Right cardiac atrium (tissue), 5 donors: ENCODE measurements at regions not wholly inside any gene's neighbourhood (a gene's known extent, or its start where the extent isn't known, plus 50 kb on each side); places are given as distances from the start of the nearest gene placed in this dataset.
A peak's percentile ranks its signal among the peaks of the same experiment; 100 is the strongest.

ENCODE experiments used
- ATAC-seq, 2 donors: fragments of 200-7000 bp; cut with Tn5 transposase; one replicate each; pipeline versions ENCODE4 v1.8.0 to v1.9.1; 2020; ENCODE audit warnings: moderate library complexity in 2 of 2, mild to moderate bottlenecking in 1 of 2
- DNase-seq, 3 donors: peaks; one replicate each; pipeline ENCODE4 v3.0.0-alpha.2; 2020
- H3K27ac ChIP-seq: one replicate; pipeline ENCODE4 v1.5.1; 2013; ENCODE audit warnings: mild to moderate bottlenecking, low read length, control low read depth, moderate library complexity
- H3K27me3 ChIP-seq: one replicate; pipeline ENCODE4 v1.6.1; 2013; ENCODE audit not compliant: control insufficient read depth, insufficient read depth
- H3K4me1 ChIP-seq: one replicate; pipeline ENCODE4 v1.6.1; 2013; ENCODE audit warnings: low read length; ENCODE audit not compliant: control insufficient read depth, insufficient read depth
- H3K4me3 ChIP-seq: one replicate; pipeline ENCODE4 v1.5.1; 2013; ENCODE audit warnings: low read length, control low read depth
- H3K9me3 ChIP-seq: one replicate; pipeline ENCODE4 v1.6.1; 2013; ENCODE audit warnings: low read length; ENCODE audit not compliant: control insufficient read depth
- WGBS: extraction: QIAGEN DNeasy Blood & Tissue Kit; methylation state at CpG from one replicate; pipeline ENCODE4 v1.1.7; 2013; 5-methylcytosine and 5-hydroxymethylcytosine counted together
- intact Hi-C, 4 donors: fragments of 100-400 bp; cut with DNase I; formaldehyde crosslinking; loops; one replicate each; pipeline versions ENCODE4 v1.11.0 to v1.14.0; 2022 to 2023
- donor health status: healthy with polysubstance abuse.
- donor health status: DM: no; HTN: yes; CAD: no.
- donor health status: DM: no; HTN: no; CAD: no.
- donor health status: DM: no; HTN: yes; CAD: no; lungs with severe emphysema.
- donor health status: DM: yes; HTN: yes; CAD: no.

DNA sequence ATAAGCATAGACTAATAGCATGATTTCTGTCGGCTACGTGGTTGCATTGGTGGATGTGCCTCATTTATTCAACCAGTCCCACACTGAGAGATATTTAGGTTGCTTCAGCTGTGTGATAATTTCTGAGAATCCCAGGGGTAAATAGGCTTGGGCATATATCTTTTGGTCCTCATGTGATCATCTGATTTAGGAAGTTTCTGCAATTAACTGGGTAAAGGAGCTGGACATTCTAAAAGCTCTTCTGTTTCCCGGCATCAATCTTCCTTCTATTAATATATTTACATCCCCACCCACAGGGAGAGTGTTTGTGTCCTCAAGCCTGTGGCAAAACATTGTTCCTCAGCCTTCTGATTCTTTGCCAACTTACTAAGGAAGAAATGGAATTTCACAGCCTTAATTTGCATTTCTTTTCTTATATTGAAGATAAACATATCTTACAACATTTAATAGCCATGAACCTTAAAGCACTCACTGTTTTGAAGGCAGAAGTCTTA, 431.6 kb downstream of the RFC3 start:
- Histone ChIP-seq H3K27ac (no peak overlapping the region), H3K27me3 (no peaks in the 10 kb centered on the region), H3K4me1 (peaks cover 1% of the 10 kb centered on the region), H3K9me3 (no peaks in the 10 kb centered on the region), H3K4me3 (no peak overlapping the region)
- no peak for ATAC-seq
- DNase-seq: no peak
- intact Hi-C loops: no loop called here
- 74% methylated on average over 3 of the region's 3 CpGs for WGBS

GRCh38 chr13:34250151-34250670, 432.3 kb downstream of the RFC3 start:
- Histone ChIP-seq H3K4me3 (no peak overlapping the region), H3K27me3 (no peaks in the 10 kb centered on the region), H3K27ac (no peak overlapping the region), H3K9me3 (no peaks in the 10 kb centered on the region), H3K4me1 (peaks cover 1% of the 10 kb centered on the region)
- ATAC-seq: no peak
- WGBS: 86% methylated on average over 3 of the region's 3 CpGs
- intact Hi-C loops: no loop called here
- DNase-seq: no peak

DNA sequence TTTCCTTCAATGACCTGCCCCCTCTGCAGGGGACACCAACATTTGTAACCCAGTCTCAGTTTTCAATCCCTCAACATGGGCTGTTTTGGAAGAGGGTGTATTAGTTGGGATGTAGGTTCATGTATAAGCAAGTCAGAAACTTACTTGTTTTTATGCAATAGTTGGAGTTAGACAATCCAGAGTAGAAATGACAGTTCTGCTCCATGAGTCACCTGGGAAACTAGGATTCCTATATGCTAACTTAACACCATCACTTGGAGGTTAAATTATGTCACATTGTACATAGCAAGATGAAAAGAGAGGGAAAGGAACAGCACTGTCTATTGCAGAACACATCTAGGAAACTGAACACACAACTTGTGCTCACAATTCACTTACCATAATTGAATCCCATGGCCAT, 436.4 kb downstream of the RFC3 start:
- Histone ChIP-seq H3K4me3 (no peak overlapping the region), H3K9me3 (no peaks in the 10 kb centered on the region), H3K4me1 (peaks cover 1% of the 10 kb centered on the region), H3K27me3 (no peaks in the 10 kb centered on the region), H3K27ac (no peak overlapping the region)
- no peak for DNase-seq
- no peak for ATAC-seq
- intact Hi-C loops: no loop called here

DNA sequence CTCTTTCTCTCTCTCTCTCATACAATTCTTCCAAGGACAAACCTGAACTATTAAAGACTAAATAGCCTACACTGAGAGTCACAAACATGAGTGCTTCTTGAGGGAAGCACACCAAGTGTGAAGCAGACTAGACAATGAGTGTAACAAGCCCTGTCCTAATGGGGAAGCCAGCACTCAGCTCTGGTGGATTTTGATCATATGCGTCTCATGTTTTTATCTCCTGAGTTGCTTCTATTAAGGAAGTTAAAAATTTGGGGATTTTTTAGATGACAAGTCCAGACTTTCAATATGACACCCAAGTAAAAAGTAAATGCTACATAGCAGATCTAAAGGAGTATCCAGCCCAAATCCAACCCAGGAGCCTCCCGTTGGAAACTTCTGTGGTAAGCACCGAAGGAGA, 437.8 kb downstream of the RFC3 start:
- Histone ChIP-seq H3K27me3 (no peaks in the 10 kb centered on the region), H3K27ac (no peak overlapping the region), H3K4me3 (no peak overlapping the region), H3K9me3 (no peaks in the 10 kb centered on the region), H3K4me1 (peaks cover 1% of the 10 kb centered on the region)
- no peak for DNase-seq
- ATAC-seq: no peak
- intact Hi-C loops: no loop called here
- 88% methylated on average over 3 of the region's 3 CpGs for WGBS

DNA sequence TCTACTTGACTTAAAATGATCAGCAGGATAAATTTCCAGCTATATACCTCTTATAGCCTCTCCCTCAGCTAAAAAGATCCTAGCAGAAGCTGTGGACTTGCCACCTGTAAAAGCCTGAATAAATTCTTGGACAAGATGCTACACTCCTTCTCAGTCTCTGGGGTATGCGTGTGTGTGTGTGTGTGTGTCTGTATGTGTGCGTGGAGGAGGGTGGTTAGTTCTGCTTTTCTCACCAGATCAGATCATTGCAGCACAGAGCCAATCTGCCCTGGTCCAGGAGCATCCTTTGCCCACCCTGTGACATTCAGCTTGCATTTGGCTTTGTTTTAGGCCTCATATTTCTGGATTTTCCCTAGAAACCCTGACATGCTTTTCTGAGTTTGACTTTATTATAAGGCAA, 438.3 kb downstream of the RFC3 start:
- Histone ChIP-seq H3K4me3 (no peak overlapping the region), H3K4me1 (peaks cover 1% of the 10 kb centered on the region), H3K27me3 (no peaks in the 10 kb centered on the region), H3K9me3 (peaks cover 2% of the 10 kb centered on the region), H3K27ac (no peak overlapping the region)
- no peak for DNase-seq
- WGBS: 83% methylated on average over 2 of the region's 2 CpGs
- intact Hi-C loops: no loop called here
- no peak for ATAC-seq

DNA sequence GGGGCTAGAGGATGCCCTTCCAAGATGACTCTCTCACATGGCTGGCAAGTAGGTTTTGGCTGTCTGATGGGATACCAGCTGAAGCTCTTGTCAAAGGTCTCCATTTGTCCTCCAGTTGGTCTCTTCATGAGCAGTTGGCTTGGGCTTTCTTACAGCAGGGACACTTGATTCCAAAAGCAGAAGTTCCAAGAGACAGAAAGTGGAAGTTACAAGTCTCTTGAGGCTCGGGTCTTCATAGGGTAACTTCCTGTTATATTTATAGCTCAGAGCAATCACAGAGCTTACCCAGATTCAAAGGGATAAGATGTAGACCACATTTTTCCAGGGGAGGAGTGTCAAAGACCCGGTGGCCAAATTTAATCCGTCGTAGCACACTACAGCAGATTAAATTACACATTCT, 440.0 kb downstream of the RFC3 start:
- peaks cover 2% of the 10 kb centered on the region for H3K9me3 ChIP-seq

GRCh38 chr13:34258646-34259386, 440.9 kb downstream of the RFC3 start:
- no peaks in the 10 kb centered on the region for H3K4me1 ChIP-seq
- intact Hi-C loops: no loop called here
- no peaks in the 10 kb centered on the region for H3K27me3 ChIP-seq
- WGBS: 43% methylated on average over 4 of the region's 4 CpGs
- peaks cover 2% of the 10 kb centered on the region for H3K9me3 ChIP-seq
- DNase-seq (no peak), ATAC-seq (no peak)
- no peak overlapping the region for H3K4me3 ChIP-seq
- no peak overlapping the region for H3K27ac ChIP-seq

More for the DNA sequence above, 440.0 kb downstream of the RFC3 start:
- WGBS: 41% methylated on average over 4 of the region's 4 CpGs
- peaks cover 1% of the 10 kb centered on the region for H3K4me1 ChIP-seq
- ATAC-seq (peak; percentile 11 to 22), DNase-seq (no peak)
- H3K4me3 ChIP-seq: no peak overlapping the region
- H3K27me3 ChIP-seq: no peaks in the 10 kb centered on the region
- intact Hi-C loops: no loop called here
- no peak overlapping the region for H3K27ac ChIP-seq

DNA sequence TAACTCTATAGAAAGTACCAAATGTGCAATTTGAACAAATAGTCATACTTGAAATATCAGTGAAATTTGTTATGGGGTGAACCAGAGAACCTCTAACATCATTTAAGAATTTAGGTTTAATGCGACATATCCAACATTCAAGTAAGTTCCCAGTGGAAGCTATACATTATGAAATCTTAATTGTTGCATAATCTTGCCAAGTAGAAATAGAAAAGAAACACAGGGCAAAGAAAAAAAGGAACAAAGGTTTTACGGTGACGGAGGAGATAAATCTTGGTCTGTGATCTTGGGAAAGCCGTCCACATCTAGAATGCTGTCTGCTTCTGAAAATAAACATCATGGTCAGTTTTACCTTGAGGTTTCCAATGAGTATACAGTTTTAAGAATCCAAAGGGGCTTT, 445.7 kb downstream of the RFC3 start:
- no peak for DNase-seq
- no peak overlapping the region for H3K4me3 ChIP-seq
- H3K27ac ChIP-seq: no peak overlapping the region
- H3K9me3 ChIP-seq: peaks cover 2% of the 10 kb centered on the region
- ATAC-seq: no peak
- intact Hi-C loops: no loop called here
- H3K27me3 ChIP-seq: no peaks in the 10 kb centered on the region
- no peaks in the 10 kb centered on the region for H3K4me1 ChIP-seq
- WGBS: 80% methylated on average over 4 of the region's 4 CpGs

GRCh38 chr13:34265046-34265679, 447.2 kb downstream of the RFC3 start:
- 77% methylated on average over 3 of the region's 3 CpGs for WGBS
- peaks cover 2% of the 10 kb centered on the region for H3K9me3 ChIP-seq
- no peaks in the 10 kb centered on the region for H3K4me1 ChIP-seq
- H3K27ac ChIP-seq: no peak overlapping the region
- no peak overlapping the region for H3K4me3 ChIP-seq
- no peaks in the 10 kb centered on the region for H3K27me3 ChIP-seq
- no peak for DNase-seq
- intact Hi-C loops: no loop called here
- no peak for ATAC-seq

- intact Hi-C loops: no loop called here
- 96% methylated on average over 3 of the region's 3 CpGs for WGBS
- H3K4me3 ChIP-seq: no peak overlapping the region
- no peak for ATAC-seq
- DNase-seq: no peak
- no peaks in the 10 kb centered on the region for H3K9me3 ChIP-seq
- no peaks in the 10 kb centered on the region for H3K27me3 ChIP-seq
- no peak overlapping the region for H3K27ac ChIP-seq
- no peaks in the 10 kb centered on the region for H3K4me1 ChIP-seq
These were observed 458.8 kb downstream of the RFC3 start for GRCh38 chr13:34276764-34277163.

- Histone ChIP-seq H3K4me1 (no peaks in the 10 kb centered on the region), H3K9me3 (no peaks in the 10 kb centered on the region), H3K27me3 (no peaks in the 10 kb centered on the region), H3K27ac (no peak overlapping the region), H3K4me3 (no peak overlapping the region)
- no peak for ATAC-seq
- WGBS: 43% methylated on average over 4 of the region's 4 CpGs
- intact Hi-C loops: no loop called here
- no peak for DNase-seq
These were observed 460.0 kb downstream of the RFC3 start for GRCh38 chr13:34277936-34278335.
